ENCODE measurements at regions not wholly inside any gene's neighbourhood (a gene's known extent, or its start where the extent isn't known, plus 50 kb on each side); places are given as distances from the start of the nearest gene placed in this dataset.

DNA sequence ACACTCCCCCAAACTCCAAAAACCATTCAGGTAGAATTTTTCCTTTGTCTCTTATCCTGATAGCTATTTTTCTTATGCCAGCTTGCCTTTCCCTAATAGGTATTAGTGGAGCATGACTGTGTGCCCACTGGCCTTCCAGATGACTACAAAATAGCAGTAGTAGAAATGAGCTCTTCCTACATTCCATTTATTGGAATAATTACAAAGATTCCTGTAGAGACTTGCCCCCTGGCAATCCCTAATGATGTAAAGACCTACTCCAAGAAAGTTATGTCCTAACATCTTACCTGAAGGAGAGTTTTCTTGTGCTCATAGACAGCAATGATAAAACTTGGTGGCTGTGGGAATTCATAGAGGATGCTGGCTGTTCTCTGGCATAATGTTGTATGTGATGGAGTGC, 501.8 kb downstream of the GATA3 start:
- TF ChIP-seq ZNF274 (IDR thresholded peaks at IDR 0.05; ENCODE audit: low read depth, low read length) (no peak), YY1 (IDR thresholded peaks at IDR 0.05; ENCODE audit: insufficient read depth, insufficient read length) (no peak)
